Endothelial cell of umbilical vein (primary cell): ENCODE measurements at regions not wholly inside any gene's neighbourhood (a gene's known extent, or its start where the extent isn't known, plus 50 kb on each side); places are given as distances from the start of the nearest gene placed in this dataset.

ENCODE experiments used
- BruUV-seq: library from RNA; stranded (reverse); fragments of 400-500 nt; replicated peaks from 2 replicates; lab custom pipeline; 2021; lab: Mats Ljungman, UMichigan
- CTCF ChIA-PET: fragments of 300-600, 350-600 bp; sonication (Branson Sonifier 250); formaldehyde crosslinking; loops from one replicate; lab custom pipeline; 2021; ENCODE audit warnings: antibody characterized with exemption, inconsistent platforms; lab: Charles Lee
- POLR2A ChIA-PET: fragments of 300-600, 350-600 bp; sonication (Branson Sonifier 250); formaldehyde crosslinking; loops from one replicate; lab custom pipeline; 2021; ENCODE audit warnings: antibody characterized with exemption, inconsistent platforms; lab: Charles Lee
- DNase-seq: peaks from one replicate; pipeline ENCODE4 v3.0.0-alpha.2; 2011; ENCODE audit warnings: low read depth, low spot score
- FAIRE-seq: peaks from 2 replicates; lab custom pipeline; 2011; peaks lifted over from hg19 to GRCh38; lab: Jason Lieb, UNC
- H2AFZ ChIP-seq: 2 replicates; pipeline ENCODE4 v1.6.0; 2012; ENCODE audit warnings: low read depth, low read length, control low read depth, inconsistent platforms
- H3K27ac ChIP-seq: 2 replicates; pipeline ENCODE4 v1.5.1; 2011; ENCODE audit warnings: low read depth, mild to moderate bottlenecking, control low read depth, low read length, moderate library complexity; ENCODE audit not compliant: insufficient read depth
- H3K27me3 ChIP-seq, 2 experiments: 2 replicates each; pipeline versions ENCODE4 v1.6.0 to v1.6.1; 2011; ENCODE audit warnings: low read length in 2 of 2, mixed read lengths in 1 of 2; ENCODE audit not compliant: control insufficient read depth in 2 of 2, insufficient read depth in 2 of 2
- H3K36me3 ChIP-seq, 2 experiments: 2 replicates in 1 of 2; 3 replicates in 1 of 2; pipeline ENCODE4 v1.5.1; 2011; ENCODE audit warnings: low read length in 2 of 2, mild to moderate bottlenecking in 1 of 2, moderate library complexity in 1 of 2; ENCODE audit not compliant: control insufficient read depth in 2 of 2, insufficient read depth in 2 of 2; ENCODE audit errors: extremely low read depth in 1 of 2
- H3K4me1 ChIP-seq: 3 replicates; pipeline ENCODE4 v1.5.1; 2011; ENCODE audit warnings: mild to moderate bottlenecking, low read length; ENCODE audit not compliant: control insufficient read depth, insufficient read depth; ENCODE audit errors: extremely low read depth
- H3K4me2 ChIP-seq: 2 replicates; pipeline ENCODE4 v1.6.1; 2011; ENCODE audit warnings: low read length, control low read depth, mixed read lengths; ENCODE audit not compliant: insufficient read depth
- H3K4me3 ChIP-seq, 3 experiments: fragments of 200-600 bp in 1 of 3; sonication (generic), shearing (Covaris generic) in 1 of 3; replicated peaks in 1 of 3; 2 replicates each; pipeline ENCODE4 v1.5.1; 2011 to 2016; ENCODE audit warnings: control low read depth in 3 of 3, low read length in 3 of 3, mild to moderate bottlenecking in 2 of 3, inconsistent platforms in 1 of 3, low read depth in 1 of 3, moderate library complexity in 1 of 3; ENCODE audit not compliant: insufficient read depth in 1 of 3
- H3K79me2 ChIP-seq: 2 replicates; pipeline ENCODE4 v1.6.0; 2012; ENCODE audit warnings: low read length, inconsistent platforms; ENCODE audit not compliant: control insufficient read depth, insufficient read depth
- H3K9ac ChIP-seq: replicated peaks from 2 replicates; pipeline ENCODE3; 2011; ENCODE audit warnings: low read length, control low read depth; ENCODE audit not compliant: insufficient read depth; ENCODE audit errors: extremely low read depth
- H3K9me1 ChIP-seq: replicated peaks from 3 replicates; pipeline ENCODE4 v1.6.0; 2011; ENCODE audit warnings: mild to moderate bottlenecking, low read length; ENCODE audit not compliant: control insufficient read depth, insufficient read depth; ENCODE audit errors: extremely low read depth
- H3K9me3 ChIP-seq: replicated peaks from 2 replicates; pipeline ENCODE4 v1.5.1; 2012; ENCODE audit warnings: low read length, inconsistent platforms; ENCODE audit not compliant: control insufficient read depth, insufficient read depth
- H4K20me1 ChIP-seq: replicated peaks from 2 replicates; pipeline ENCODE3; 2011; ENCODE audit warnings: mild to moderate bottlenecking, low read length; ENCODE audit not compliant: control insufficient read depth, insufficient read depth; ENCODE audit errors: extremely low read depth
- CTCF ChIP-seq, 2 donors: IDR thresholded peaks; 1 replicate in 1 of 2; 2 replicates in 1 of 2; pipeline ENCODE4 v1.5.1; 2011; ENCODE audit warnings: low read length in 2 of 2, mild to moderate bottlenecking in 2 of 2, moderate library complexity in 2 of 2, control low read depth in 1 of 2, inconsistent platforms in 1 of 2, low read depth in 1 of 2; ENCODE audit not compliant: insufficient read depth in 1 of 2; ENCODE audit errors: extremely low read depth in 1 of 2
- EZH2 ChIP-seq: IDR thresholded peaks from 2 replicates; pipeline ENCODE4 v1.6.1; 2012; ENCODE audit warnings: borderline replicate concordance, low read depth, mild to moderate bottlenecking, moderate library complexity, low read length, inconsistent platforms; ENCODE audit not compliant: severe bottlenecking
- FOS ChIP-seq: IDR thresholded peaks from 2 replicates; pipeline ENCODE4 v1.6.1; 2011; ENCODE audit warnings: mild to moderate bottlenecking, low read length, moderate library complexity, borderline replicate concordance; ENCODE audit not compliant: insufficient read depth
- GATA2 ChIP-seq: IDR thresholded peaks from 2 replicates; pipeline ENCODE4 v1.7.0; 2011; ENCODE audit warnings: low read depth, mild to moderate bottlenecking, moderate library complexity, mixed read lengths, low read length; ENCODE audit not compliant: insufficient read length, insufficient read depth
- JUN ChIP-seq: IDR thresholded peaks from 2 replicates; pipeline ENCODE4 v1.6.1; 2011; ENCODE audit warnings: borderline replicate concordance, low read depth; ENCODE audit not compliant: insufficient read length, insufficient read depth
- MAX ChIP-seq: IDR thresholded peaks from 2 replicates; pipeline ENCODE4 v1.6.1; 2011; ENCODE audit not compliant: insufficient read depth, insufficient read length
- MYC ChIP-seq: IDR thresholded peaks from one replicate; pipeline ENCODE4 v1.6.1; 2011; ENCODE audit warnings: mild to moderate bottlenecking, low read depth, low read length
- POLR2A ChIP-seq: IDR thresholded peaks from 2 replicates; pipeline ENCODE4 v1.6.1; 2012; ENCODE audit warnings: low read depth, mild to moderate bottlenecking, control low read depth, low read length
- POLR2AphosphoS5 ChIP-seq: IDR thresholded peaks from 2 replicates; pipeline ENCODE4 v1.6.1; 2012; ENCODE audit warnings: low read depth, mild to moderate bottlenecking, control low read depth, low read length, moderate library complexity; ENCODE audit not compliant: insufficient read depth
- dilution Hi-C: fragments of 300-500 bp; cut with MboI; formaldehyde crosslinking; loops from one replicate; pipeline ENCODE4 v1.15.0; 2019; ENCODE audit warnings: low sequenced_read_pairs; ENCODE audit not compliant: extremely low pct_ligation_motif_present
- intact Hi-C: fragments of 100-400 bp; cut with micrococcal nuclease; formaldehyde crosslinking; loops from one replicate; pipeline ENCODE4 v1.10.0; 2022

- DNase-seq (no peak), FAIRE-seq (no peak)
- H3K27ac ChIP-seq: no peak overlapping the region
- no peaks in the 10 kb centered on the region for H4K20me1 ChIP-seq
- no peak overlapping the region for H3K4me3 ChIP-seq
- no peaks in the 10 kb centered on the region for H3K4me1 ChIP-seq
- CTCF ChIA-PET: no interaction called here
- BruUV-seq: no TSS peak
- H3K9me3 ChIP-seq: no peaks in the 10 kb centered on the region
- H3K36me3 ChIP-seq: no peaks in the 10 kb centered on the region
- no peak for TF ChIP-seq EZH2
- TF ChIP-seq CTCF (IDR thresholded peaks at IDR 0.05; ENCODE audit: extremely low read depth in 1 of 2, insufficient read depth in 1 of 2, low read depth in 1 of 2, low read length in 2 of 2): no peak
- no peak for TF ChIP-seq GATA2
- TF ChIP-seq MYC: no peak
- TF ChIP-seq JUN: no peak
- TF ChIP-seq POLR2A: no peak
- TF ChIP-seq FOS: no peak
- no peak for TF ChIP-seq MAX
- no peak for TF ChIP-seq POLR2AphosphoS5
- no peak overlapping the region for H3K9ac ChIP-seq
- no peaks in the 10 kb centered on the region for H3K9me1 ChIP-seq
- POLR2A ChIA-PET: no interaction called here
- H3K79me2 ChIP-seq: no peaks in the 10 kb centered on the region
- H2AFZ ChIP-seq: no peak overlapping the region
- peaks cover 0 to 5% of the 10 kb centered on the region in 2 experiments for H3K27me3 ChIP-seq
- intact Hi-C loops: no loop called here
- no peak overlapping the region for H3K4me2 ChIP-seq
- dilution Hi-C loops: no loop called here
Measured at GRCh38 chr2:210965472-210965871, 409.1 kb downstream of the CPS1 start.
